Activated CD4-positive, alpha-beta T cell treated with anti-CD3 and anti-CD28 coated beads for 36 hours (primary cell): ENCODE measurements at regions not wholly inside any gene's neighbourhood (a gene's known extent, or its start where the extent isn't known, plus 50 kb on each side); places are given as distances from the start of the nearest gene placed in this dataset.

ENCODE experiments used
- ATAC-seq: fragments of 200-7000 bp; cut with Tn5 transposase; one replicate; pipeline ENCODE4 v1.10.0; 2021; ENCODE audit warnings: mild to moderate bottlenecking, moderate library complexity
- CTCF ChIA-PET: fragments of 350-600 bp; sonication (Branson Sonifier 250); formaldehyde crosslinking; loops from one replicate; lab custom pipeline; 2021; ENCODE audit warnings: antibody characterized with exemption; lab: Charles Lee
- POLR2A ChIA-PET: fragments of 350-600 bp; sonication (Branson Sonifier 250); formaldehyde crosslinking; loops from one replicate; lab custom pipeline; 2021; ENCODE audit warnings: antibody characterized with exemption, inconsistent platforms; lab: Charles Lee
- DNase-seq: peaks from one replicate; pipeline ENCODE4 v3.0.0-alpha.2; 2020
- H3K27ac Mint-ChIP-seq: one replicate; pipeline ENCODE4 v1.8.0; 2021; ENCODE audit warnings: mixed read lengths
- H3K27me3 Mint-ChIP-seq: one replicate; pipeline ENCODE4 v1.8.0; 2021; ENCODE audit warnings: mixed read lengths
- H3K36me3 Mint-ChIP-seq: one replicate; pipeline ENCODE4 v1.8.0; 2021; ENCODE audit warnings: low read depth, mixed read lengths
- H3K4me1 Mint-ChIP-seq: one replicate; pipeline ENCODE4 v1.8.0; 2021; ENCODE audit warnings: mixed read lengths
- H3K4me3 Mint-ChIP-seq: one replicate; pipeline ENCODE4 v1.8.0; 2021; ENCODE audit warnings: mild to moderate bottlenecking, moderate library complexity, mixed read lengths
- H3K9me3 Mint-ChIP-seq: one replicate; pipeline ENCODE4 v1.8.0; 2021; ENCODE audit warnings: low read depth, mixed read lengths
- intact Hi-C, 2 experiments: fragments of 100-400 bp; cut with DNase I in 1 of 2; cut with micrococcal nuclease in 1 of 2; formaldehyde crosslinking; loops; one replicate each; pipeline versions ENCODE4 v1.14.2 to v1.15.1; 2022 to 2024; cut with DNase I, micrococcal nuclease

- ATAC-seq, result peak; percentile 34
- Mint-ChIP-seq H3K4me3 (no peak overlapping the region), H3K27me3 (peaks cover 5% of the 10 kb centered on the region), H3K9me3 (peaks cover 2% of the 10 kb centered on the region), H3K27ac (no peak overlapping the region), H3K36me3 (no peaks in the 10 kb centered on the region), H3K4me1 (peaks cover 75% of the 10 kb centered on the region)
- ChIA-PET POLR2A (interaction anchor here (0.6 to 1.2 kb wide), 2 partner anchors 14 to 737 kb away, joined by 4 to 6 read pairs; no protein-coding TSS in a partner anchor), CTCF (interaction anchor here (0.6 to 1.2 kb wide), 4 partner anchors 15 to 105 kb away, joined by 3 to 5 read pairs (median 3); no protein-coding TSS in a partner anchor)
- no peak for DNase-seq
- intact Hi-C loops, result loop anchor here (1.0 to 10.0 kb wide), 7 partner anchors 22 to 918 kb away; partner anchors contain the start of gene CCDC126 (in 1 of the 2)
Observed at GRCh38 chr7:22676385-22676784, 50.6 kb upstream of the IL6 start.

DNA sequence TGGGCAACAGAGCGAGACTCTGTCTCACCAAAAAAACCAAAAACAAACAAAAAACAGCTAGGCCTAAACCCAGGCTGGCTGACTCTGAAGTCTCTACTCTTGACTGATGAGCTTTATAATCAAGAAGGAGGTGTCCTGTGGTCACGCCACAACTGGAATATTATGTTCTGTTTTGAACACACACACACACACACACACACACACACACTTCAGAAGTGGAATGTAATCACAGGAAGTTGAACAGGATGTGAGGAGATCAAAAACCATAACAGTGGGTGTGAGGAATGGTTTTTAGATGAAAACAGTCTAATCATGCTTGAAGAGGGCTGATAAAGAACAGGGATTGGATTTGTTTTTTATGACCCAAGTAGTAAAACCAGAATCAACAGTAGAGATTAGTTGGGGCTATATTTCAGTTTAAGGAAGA is 51.1 kb upstream of the IL6 start:
- intact Hi-C loops, result loop anchor here (1.0 to 10.0 kb wide), 7 partner anchors 22 to 919 kb away; partner anchors contain the start of gene CCDC126 (in 1 of the 2)
- Mint-ChIP-seq H3K36me3 (no peaks in the 10 kb centered on the region), H3K27me3 (peaks cover 2% of the 10 kb centered on the region), H3K9me3 (peaks cover 2% of the 10 kb centered on the region), H3K27ac (peak overlapping the region; percentile 61), H3K4me1 (peaks cover 71% of the 10 kb centered on the region), H3K4me3 (no peak overlapping the region)
- POLR2A ChIA-PET, result interaction anchor here (0.6 kb wide), 2 partner anchors 23 to 736 kb away, joined by 3 to 6 read pairs; no protein-coding TSS in a partner anchor
- CTCF ChIA-PET, result interaction anchor here (0.6 to 1.5 kb wide), 5 partner anchors 15 to 105 kb away, joined by 3 to 6 read pairs (median 3); partner anchors contain the start of gene IL6
- peak; percentile 65 for DNase-seq
- ATAC-seq, result peak; percentile 57

DNA sequence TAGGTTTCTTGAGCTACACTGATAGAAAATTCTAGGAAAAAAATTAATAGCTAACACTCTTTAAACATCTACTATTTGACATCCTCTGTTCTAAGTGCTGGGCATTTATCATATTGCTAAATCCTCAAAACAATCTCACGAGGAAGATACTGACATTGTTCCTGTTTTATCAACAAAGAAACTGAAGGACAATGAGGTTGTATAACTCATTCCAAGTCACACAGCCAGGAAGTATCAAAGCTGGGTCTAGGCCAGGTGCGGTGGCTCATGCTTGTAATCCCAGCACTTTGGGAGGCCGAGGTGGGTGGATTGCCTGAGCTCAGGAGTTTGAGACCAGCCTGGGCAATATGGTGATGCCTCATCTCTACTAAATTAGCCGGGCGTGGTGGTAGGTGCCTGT is 51.6 kb upstream of the IL6 start:
- H3K27me3 Mint-ChIP-seq, result peaks cover 2% of the 10 kb centered on the region
- no peaks in the 10 kb centered on the region for H3K36me3 Mint-ChIP-seq
- no peak for DNase-seq
- H3K9me3 Mint-ChIP-seq, result peaks cover 2% of the 10 kb centered on the region
- ChIA-PET POLR2A (interaction anchor here (0.6 kb wide), 1 partner anchor 24 kb away, joined by 3 read pairs; no protein-coding TSS in a partner anchor), CTCF (interaction anchor here (0.7 to 1.5 kb wide), 4 partner anchors 14 to 106 kb away, joined by 3 to 6 read pairs (median 3); partner anchors contain the start of gene IL6)
- H3K27ac Mint-ChIP-seq, result peak overlapping the region; percentile 61
- H3K4me3 Mint-ChIP-seq, result no peak overlapping the region
- H3K4me1 Mint-ChIP-seq, result peaks cover 66% of the 10 kb centered on the region
- intact Hi-C loops, result loop anchor here in 1 of 2 experiments (5.0 to 10.0 kb wide), 3 partner anchors 113 to 919 kb away; partner anchors contain the start of gene CCDC126
- no peak for ATAC-seq

DNA sequence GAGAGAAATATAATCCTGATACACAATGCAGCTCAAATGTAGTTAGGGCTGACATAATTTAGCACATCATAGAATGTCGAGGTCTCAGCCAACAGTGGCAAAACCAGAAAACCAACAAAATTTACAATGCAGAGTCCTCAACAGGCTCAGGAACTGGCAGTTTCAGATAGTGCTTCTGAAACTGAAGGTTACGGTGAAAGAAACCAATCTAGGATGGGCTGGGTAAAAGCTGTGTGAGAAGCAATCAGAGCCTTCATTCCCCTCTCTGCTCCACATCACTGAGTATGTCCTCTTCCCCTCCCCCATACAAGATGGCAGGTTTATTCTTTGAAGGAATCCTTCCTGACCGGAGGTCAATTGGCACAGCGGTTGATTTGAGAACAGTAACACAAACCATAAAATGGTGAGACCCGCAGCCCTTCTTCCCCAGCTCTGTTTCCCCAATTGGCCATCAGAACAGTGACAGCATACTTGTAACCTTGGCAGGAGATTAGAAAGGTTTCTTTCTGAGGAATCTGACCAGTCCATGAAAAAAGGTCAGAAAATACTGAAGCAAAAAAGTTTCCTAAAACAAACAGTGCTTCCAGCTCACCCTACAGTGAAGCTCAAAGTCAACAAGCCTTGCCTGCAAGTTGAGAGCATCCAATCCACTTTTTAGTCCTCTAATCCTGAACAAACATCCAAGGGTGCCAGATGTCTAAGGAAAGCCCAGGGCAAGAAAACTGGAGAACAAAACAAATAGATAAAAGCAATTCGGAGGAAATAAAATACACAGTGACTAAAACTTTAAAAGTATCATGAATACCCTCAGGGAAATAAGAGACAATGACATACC is 53.9 kb upstream of the IL6 start:
- Mint-ChIP-seq H3K27me3 (peaks cover under 1% of the 10 kb centered on the region), H3K4me1 (peaks cover 56% of the 10 kb centered on the region), H3K4me3 (no peak overlapping the region), H3K9me3 (peaks cover 2% of the 10 kb centered on the region), H3K27ac (no peak overlapping the region), H3K36me3 (no peaks in the 10 kb centered on the region)
- intact Hi-C loops, result loop anchor here in 1 of 2 experiments (10.0 kb wide), 2 partner anchors 738 to 922 kb away; partner anchors contain the start of gene CCDC126
- ATAC-seq (no peak), DNase-seq (no peak)
- ChIA-PET POLR2A (no interaction called here), CTCF (interaction anchor here (0.9 to 1.3 kb wide), 5 partner anchors 14 to 112 kb away, joined by 3 read pairs; no protein-coding TSS in a partner anchor)

DNA sequence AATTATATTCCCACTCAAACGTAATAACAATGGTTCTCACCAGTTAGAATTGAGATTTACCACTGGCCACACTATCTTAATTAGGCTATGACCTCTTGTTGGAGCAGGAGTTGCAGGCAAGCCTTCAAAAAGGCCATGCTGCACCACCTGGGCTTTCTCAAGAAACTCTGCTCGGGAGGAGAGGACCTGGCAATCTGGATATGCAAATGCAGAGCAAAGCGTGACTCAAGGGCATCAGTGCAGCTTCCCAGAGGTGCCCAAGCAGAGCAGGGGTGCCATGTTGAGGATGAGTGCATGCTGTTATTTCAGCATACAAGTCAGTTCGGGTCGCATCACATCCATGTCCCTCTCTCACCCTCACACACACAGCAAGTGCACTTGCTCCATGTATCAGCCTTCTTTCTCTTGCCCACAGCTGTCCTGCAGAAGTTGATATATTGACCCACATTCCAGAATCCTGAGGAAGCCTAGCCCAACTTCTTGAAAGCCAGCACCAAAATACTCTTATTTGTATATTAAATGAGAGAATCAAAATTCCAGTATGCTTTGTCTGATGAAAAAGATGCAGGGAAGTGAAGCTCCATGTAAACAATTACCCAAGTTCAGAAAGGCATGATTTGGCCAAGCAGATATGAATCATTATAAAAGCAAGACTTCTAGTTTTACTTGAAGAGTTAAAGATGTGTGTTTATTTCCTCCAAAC is 55.7 kb upstream of the IL6 start:
- ATAC-seq, result no peak
- no peak for DNase-seq
- Mint-ChIP-seq H3K27ac (no peak overlapping the region), H3K27me3 (peaks cover 4% of the 10 kb centered on the region), H3K4me1 (peaks cover 53% of the 10 kb centered on the region), H3K36me3 (no peaks in the 10 kb centered on the region), H3K4me3 (no peak overlapping the region), H3K9me3 (peaks cover 2% of the 10 kb centered on the region)
- CTCF ChIA-PET, result interaction anchor here (0.6 to 1.3 kb wide), 4 partner anchors 9 to 113 kb away, joined by 3 to 4 read pairs (median 3); partner anchors contain the start of gene IL6
- POLR2A ChIA-PET, result no interaction called here
- intact Hi-C loops, result loop anchor here in 1 of 2 experiments (10.0 kb wide), 2 partner anchors 737 to 923 kb away; partner anchors contain the start of gene CCDC126

DNA sequence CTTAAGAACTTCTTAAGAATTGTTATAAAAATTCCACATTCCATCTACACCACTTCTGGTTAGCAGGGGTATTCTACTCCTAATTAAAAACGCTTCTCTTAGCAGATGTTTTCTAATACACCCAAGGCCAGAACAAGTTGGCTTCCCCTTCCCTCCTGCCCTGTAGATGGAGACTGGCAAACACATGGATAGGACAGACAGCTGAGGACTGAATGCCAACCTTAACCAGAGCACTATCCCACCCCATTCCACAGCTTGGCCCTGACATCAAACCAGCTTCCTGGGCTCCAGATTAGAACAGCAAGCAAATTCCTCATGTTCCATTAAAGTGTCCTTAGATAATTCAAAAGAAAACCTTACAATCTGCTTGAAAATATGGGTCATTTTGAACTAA is 56.6 kb upstream of the IL6 start:
- ChIA-PET CTCF (interaction anchor here (1.3 kb wide), 2 partner anchors 8 to 56 kb away, joined by 3 to 4 read pairs; partner anchors contain the start of gene IL6), POLR2A (no interaction called here)
- intact Hi-C loops, result loop anchor here in 1 of 2 experiments (10.0 kb wide), 2 partner anchors 736 to 924 kb away; partner anchors contain the start of gene CCDC126
- DNase-seq (no peak), ATAC-seq (no peak)
- Mint-ChIP-seq H3K27ac (no peak overlapping the region), H3K9me3 (peaks cover 2% of the 10 kb centered on the region), H3K4me1 (peaks cover 52% of the 10 kb centered on the region), H3K4me3 (no peak overlapping the region), H3K27me3 (peaks cover 4% of the 10 kb centered on the region), H3K36me3 (no peaks in the 10 kb centered on the region)

DNA sequence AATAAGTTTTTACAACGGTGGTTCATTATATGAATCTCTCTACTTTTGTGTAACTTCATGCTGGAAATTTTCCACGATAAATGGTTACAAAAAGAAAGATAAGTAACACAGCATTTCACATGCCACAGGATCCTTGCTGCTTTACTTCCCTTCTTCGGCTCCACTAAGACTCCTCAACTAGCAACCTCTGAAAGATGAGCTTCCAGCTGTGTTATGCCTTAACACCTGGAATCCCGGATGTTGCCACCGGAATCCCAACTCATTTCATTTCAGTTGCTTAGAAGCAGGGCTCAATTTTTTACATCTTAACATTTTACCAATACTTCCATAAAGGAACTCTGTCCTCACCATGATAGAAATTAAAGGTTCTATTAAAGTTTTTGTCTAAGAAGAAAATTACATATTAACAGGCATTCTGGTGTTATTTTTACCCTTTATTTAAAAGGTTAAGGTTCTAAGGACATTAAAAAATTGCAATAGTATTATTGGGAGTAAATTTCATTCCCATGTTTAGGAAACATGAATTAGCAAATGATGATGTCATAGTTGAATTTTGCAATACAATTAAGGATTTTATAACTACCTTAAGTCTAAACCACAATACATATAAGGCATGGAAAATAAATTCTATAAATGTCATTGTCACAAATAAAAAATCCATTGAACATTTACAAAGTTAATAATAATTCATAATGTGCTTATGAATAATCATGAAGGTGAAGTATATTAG is 57.1 kb upstream of the IL6 start:
- Mint-ChIP-seq H3K4me1 (peaks cover 50% of the 10 kb centered on the region), H3K36me3 (no peaks in the 10 kb centered on the region), H3K9me3 (peaks cover 2% of the 10 kb centered on the region), H3K4me3 (no peak overlapping the region), H3K27ac (no peak overlapping the region), H3K27me3 (peaks cover 4% of the 10 kb centered on the region)
- no peak for DNase-seq
- POLR2A ChIA-PET, result no interaction called here
- CTCF ChIA-PET, result no interaction called here
- intact Hi-C loops, result loop anchor here in 1 of 2 experiments (10.0 kb wide), 2 partner anchors 735 to 925 kb away; partner anchors contain the start of gene CCDC126
- ATAC-seq, result no peak

- ChIA-PET CTCF (no interaction called here), POLR2A (interaction anchor here (0.7 kb wide), 1 partner anchor 22 kb away, joined by 3 read pairs; no protein-coding TSS in a partner anchor)
- no peak overlapping the region for H3K27ac Mint-ChIP-seq
- peaks cover 2% of the 10 kb centered on the region for H3K9me3 Mint-ChIP-seq
- intact Hi-C loops, result no loop called here
- peaks cover 4% of the 10 kb centered on the region for H3K27me3 Mint-ChIP-seq
- no peak overlapping the region for H3K4me3 Mint-ChIP-seq
- DNase-seq, result no peak
- no peak for ATAC-seq
- H3K4me1 Mint-ChIP-seq, result peaks cover 48% of the 10 kb centered on the region
- H3K36me3 Mint-ChIP-seq, result no peaks in the 10 kb centered on the region
Observed at GRCh38 chr7:22668971-22669401, 58.0 kb upstream of the IL6 start.

- Mint-ChIP-seq H3K27ac (no peak overlapping the region), H3K4me3 (no peak overlapping the region), H3K4me1 (peaks cover 48% of the 10 kb centered on the region), H3K9me3 (no peaks in the 10 kb centered on the region), H3K36me3 (no peaks in the 10 kb centered on the region), H3K27me3 (peaks cover 4% of the 10 kb centered on the region)
- POLR2A ChIA-PET, result no interaction called here
- DNase-seq (no peak), ATAC-seq (no peak)
- CTCF ChIA-PET, result interaction anchor here (0.7 kb wide), 1 partner anchor 681 kb away, joined by 3 read pairs; no protein-coding TSS in a partner anchor
- intact Hi-C loops, result no loop called here
Observed at GRCh38 chr7:22667562-22668239, 59.3 kb upstream of the IL6 start.

- DNase-seq (no peak), ATAC-seq (no peak)
- intact Hi-C loops, result no loop called here
- peaks cover 48% of the 10 kb centered on the region for H3K4me1 Mint-ChIP-seq
- no peak overlapping the region for H3K4me3 Mint-ChIP-seq
- H3K27me3 Mint-ChIP-seq, result peaks cover 7% of the 10 kb centered on the region
- no peak overlapping the region for H3K27ac Mint-ChIP-seq
- H3K9me3 Mint-ChIP-seq, result no peaks in the 10 kb centered on the region
- H3K36me3 Mint-ChIP-seq, result no peaks in the 10 kb centered on the region
- ChIA-PET POLR2A (no interaction called here), CTCF (no interaction called here)
Observed at GRCh38 chr7:22667187-22667561, 59.8 kb upstream of the IL6 start.
